ENCODE measurements at regions not wholly inside any gene's neighbourhood (a gene's known extent, or its start where the extent isn't known, plus 50 kb on each side); places are given as distances from the start of the nearest gene placed in this dataset.

DNA sequence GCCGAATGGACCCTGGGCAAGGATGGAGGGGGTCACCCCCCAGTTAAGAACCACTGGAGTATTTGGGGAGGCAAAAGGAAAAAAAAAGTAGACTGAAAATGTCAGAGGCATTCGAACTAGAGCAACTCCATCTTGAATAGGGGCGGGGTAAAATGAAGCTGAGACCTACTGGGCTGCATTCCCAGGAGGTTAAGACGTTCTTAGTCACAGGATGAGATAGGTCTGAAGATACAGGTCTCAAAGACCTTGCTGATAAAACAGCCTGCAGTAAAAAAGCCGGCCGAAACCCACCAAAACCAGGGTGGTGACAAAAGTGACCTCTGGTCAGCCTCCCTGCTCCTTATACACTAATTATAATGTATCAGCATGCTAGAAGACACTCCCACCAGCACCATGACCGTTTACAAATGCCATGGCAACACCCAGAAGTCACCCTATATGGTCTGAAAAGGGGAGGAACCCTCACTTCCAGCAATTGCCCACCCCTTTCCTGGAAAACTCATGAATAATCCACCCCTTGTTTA, 70.4 kb upstream of the KCNG1 start (continued):
- TF ChIP-seq, protein P1, sequence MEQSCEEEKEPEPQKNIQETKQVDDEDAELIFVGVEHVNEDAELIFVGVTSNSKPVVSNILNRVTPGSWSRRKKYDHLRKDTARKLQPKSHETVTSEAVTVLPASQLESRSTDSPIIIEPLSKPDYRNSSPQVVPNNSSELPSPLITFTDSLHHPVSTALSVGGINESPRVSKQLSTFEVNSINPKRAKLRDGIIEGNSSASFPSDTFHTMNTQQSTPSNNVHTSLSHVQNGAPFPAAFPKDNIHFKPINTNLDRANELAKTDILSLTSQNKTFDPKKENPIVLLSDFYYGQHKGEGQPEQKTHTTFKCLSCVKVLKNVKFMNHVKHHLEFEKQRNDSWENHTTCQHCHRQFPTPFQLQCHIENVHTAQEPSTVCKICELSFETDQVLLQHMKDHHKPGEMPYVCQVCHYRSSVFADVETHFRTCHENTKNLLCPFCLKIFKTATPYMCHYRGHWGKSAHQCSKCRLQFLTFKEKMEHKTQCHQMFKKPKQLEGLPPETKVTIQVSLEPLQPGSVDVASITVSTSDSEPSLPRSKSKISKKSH (CRISPR knock-in tag; IDR thresholded peaks at IDR 0.05): no peak
- TF ChIP-seq CCNT2 (IDR thresholded peaks at IDR 0.05; ENCODE audit: borderline replicate concordance, extremely low read depth, insufficient read length, low read depth, low read length): no peak
- TF ChIP-seq FUS (optimal IDR thresholded peaks at IDR 0.05; ENCODE audit: low read depth, low read length): no peak
- TF ChIP-seq, protein P2, sequence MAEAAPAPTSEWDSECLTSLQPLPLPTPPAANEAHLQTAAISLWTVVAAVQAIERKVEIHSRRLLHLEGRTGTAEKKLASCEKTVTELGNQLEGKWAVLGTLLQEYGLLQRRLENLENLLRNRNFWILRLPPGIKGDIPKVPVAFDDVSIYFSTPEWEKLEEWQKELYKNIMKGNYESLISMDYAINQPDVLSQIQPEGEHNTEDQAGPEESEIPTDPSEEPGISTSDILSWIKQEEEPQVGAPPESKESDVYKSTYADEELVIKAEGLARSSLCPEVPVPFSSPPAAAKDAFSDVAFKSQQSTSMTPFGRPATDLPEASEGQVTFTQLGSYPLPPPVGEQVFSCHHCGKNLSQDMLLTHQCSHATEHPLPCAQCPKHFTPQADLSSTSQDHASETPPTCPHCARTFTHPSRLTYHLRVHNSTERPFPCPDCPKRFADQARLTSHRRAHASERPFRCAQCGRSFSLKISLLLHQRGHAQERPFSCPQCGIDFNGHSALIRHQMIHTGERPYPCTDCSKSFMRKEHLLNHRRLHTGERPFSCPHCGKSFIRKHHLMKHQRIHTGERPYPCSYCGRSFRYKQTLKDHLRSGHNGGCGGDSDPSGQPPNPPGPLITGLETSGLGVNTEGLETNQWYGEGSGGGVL (CRISPR knock-in tag; IDR thresholded peaks at IDR 0.05): no peak
- no peak for TF ChIP-seq ZBTB1 (CRISPR knock-in tag; IDR thresholded peaks at IDR 0.05; ENCODE audit: borderline replicate concordance, low read depth)
- TF ChIP-seq ZNF324 (CRISPR knock-in tag; IDR thresholded peaks at IDR 0.05): no peak
- TF ChIP-seq NFE2L1 (tag; IDR thresholded peaks at IDR 0.05; ENCODE audit: borderline replicate concordance, low read depth): no peak
- no peak for TF ChIP-seq MYNN (IDR thresholded peaks at IDR 0.05)
- no peak for TF ChIP-seq MYNN (CRISPR knock-in tag; IDR thresholded peaks at IDR 0.05)
- TF ChIP-seq ZNF644 (tag; IDR thresholded peaks at IDR 0.05; ENCODE audit: low read depth): peak; percentile 34; the same call in 1 of the 2 replicates
- TF ChIP-seq, protein P3, sequence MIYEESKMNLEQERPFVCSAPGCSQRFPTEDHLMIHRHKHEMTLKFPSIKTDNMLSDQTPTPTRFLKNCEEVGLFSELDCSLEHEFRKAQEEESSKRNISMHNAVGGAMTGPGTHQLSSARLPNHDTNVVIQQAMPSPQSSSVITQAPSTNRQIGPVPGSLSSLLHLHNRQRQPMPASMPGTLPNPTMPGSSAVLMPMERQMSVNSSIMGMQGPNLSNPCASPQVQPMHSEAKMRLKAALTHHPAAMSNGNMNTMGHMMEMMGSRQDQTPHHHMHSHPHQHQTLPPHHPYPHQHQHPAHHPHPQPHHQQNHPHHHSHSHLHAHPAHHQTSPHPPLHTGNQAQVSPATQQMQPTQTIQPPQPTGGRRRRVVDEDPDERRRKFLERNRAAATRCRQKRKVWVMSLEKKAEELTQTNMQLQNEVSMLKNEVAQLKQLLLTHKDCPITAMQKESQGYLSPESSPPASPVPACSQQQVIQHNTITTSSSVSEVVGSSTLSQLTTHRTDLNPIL (CRISPR knock-in tag; IDR thresholded peaks at IDR 0.05): no peak
- no peak for TF ChIP-seq CBX3 (IDR thresholded peaks at IDR 0.05; ENCODE audit: borderline replicate concordance in 1 of 2, low read length in 2 of 2)
- no peak for TF ChIP-seq BRD4 (IDR thresholded peaks at IDR 0.05)
- TF ChIP-seq, protein P4, sequence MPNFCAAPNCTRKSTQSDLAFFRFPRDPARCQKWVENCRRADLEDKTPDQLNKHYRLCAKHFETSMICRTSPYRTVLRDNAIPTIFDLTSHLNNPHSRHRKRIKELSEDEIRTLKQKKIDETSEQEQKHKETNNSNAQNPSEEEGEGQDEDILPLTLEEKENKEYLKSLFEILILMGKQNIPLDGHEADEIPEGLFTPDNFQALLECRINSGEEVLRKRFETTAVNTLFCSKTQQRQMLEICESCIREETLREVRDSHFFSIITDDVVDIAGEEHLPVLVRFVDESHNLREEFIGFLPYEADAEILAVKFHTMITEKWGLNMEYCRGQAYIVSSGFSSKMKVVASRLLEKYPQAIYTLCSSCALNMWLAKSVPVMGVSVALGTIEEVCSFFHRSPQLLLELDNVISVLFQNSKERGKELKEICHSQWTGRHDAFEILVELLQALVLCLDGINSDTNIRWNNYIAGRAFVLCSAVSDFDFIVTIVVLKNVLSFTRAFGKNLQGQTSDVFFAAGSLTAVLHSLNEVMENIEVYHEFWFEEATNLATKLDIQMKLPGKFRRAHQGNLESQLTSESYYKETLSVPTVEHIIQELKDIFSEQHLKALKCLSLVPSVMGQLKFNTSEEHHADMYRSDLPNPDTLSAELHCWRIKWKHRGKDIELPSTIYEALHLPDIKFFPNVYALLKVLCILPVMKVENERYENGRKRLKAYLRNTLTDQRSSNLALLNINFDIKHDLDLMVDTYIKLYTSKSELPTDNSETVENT (CRISPR knock-in tag; IDR thresholded peaks at IDR 0.05): no peak
- no peak for TF ChIP-seq PCBP1 (IDR thresholded peaks at IDR 0.05; ENCODE audit: low read depth, low read length, poor library complexity, severe bottlenecking)
- TF ChIP-seq HEY1 (CRISPR knock-in tag; IDR thresholded peaks at IDR 0.05; ENCODE audit: borderline replicate concordance): no peak
- TF ChIP-seq HBP1 (CRISPR knock-in tag; IDR thresholded peaks at IDR 0.05): peak; percentile 59; the same call in 1 of the 2 replicates
- TF ChIP-seq, protein P5, sequence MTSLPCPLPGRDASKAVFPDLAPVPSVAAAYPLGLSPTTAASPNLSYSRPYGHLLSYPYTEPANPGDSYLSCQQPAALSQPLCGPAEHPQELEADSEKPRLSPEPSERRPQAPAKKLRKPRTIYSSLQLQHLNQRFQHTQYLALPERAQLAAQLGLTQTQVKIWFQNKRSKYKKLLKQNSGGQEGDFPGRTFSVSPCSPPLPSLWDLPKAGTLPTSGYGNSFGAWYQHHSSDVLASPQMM (CRISPR knock-in tag; IDR thresholded peaks at IDR 0.05): no peak
- TF ChIP-seq HMG20B (CRISPR knock-in tag; IDR thresholded peaks at IDR 0.05): no peak
- TF ChIP-seq HNRNPL (IDR thresholded peaks at IDR 0.05; ENCODE audit: low read depth, low read length): no peak

Data from K562 (cell line).